HUES6 (cell line): ENCODE measurements at regions not wholly inside any gene's neighbourhood (a gene's known extent, or its start where the extent isn't known, plus 50 kb on each side); places are given as distances from the start of the nearest gene placed in this dataset.

Experiments
- H3K27ac ChIP-seq: 2 replicates; pipeline ENCODE4 v1.7.0; 2013; ENCODE audit warnings: low read depth, mild to moderate bottlenecking, low read length, inconsistent platforms
- H3K27me3 ChIP-seq: 2 replicates; pipeline ENCODE4 v1.6.1; 2013; ENCODE audit warnings: low read length; ENCODE audit not compliant: control insufficient read depth, insufficient read depth
- H3K36me3 ChIP-seq: 2 replicates; pipeline ENCODE4 v1.6.1; 2013; ENCODE audit warnings: low read length; ENCODE audit not compliant: control insufficient read depth, insufficient read depth
- H3K4me1 ChIP-seq: 2 replicates; pipeline ENCODE4 v1.6.1; 2013; ENCODE audit warnings: low read length; ENCODE audit not compliant: control insufficient read depth, insufficient read depth
- H3K4me3 ChIP-seq: 2 replicates; pipeline ENCODE4 v1.5.1; 2013; ENCODE audit warnings: low read depth, low read length
- H3K9ac ChIP-seq: one replicate; pipeline ENCODE4 v1.6.1; 2013; ENCODE audit warnings: mild to moderate bottlenecking, low read length
- H3K9me3 ChIP-seq: 2 replicates; pipeline ENCODE4 v1.6.1; 2013; ENCODE audit warnings: low read depth, low read length; ENCODE audit not compliant: control insufficient read depth, insufficient read depth

GRCh38 chr7:71042591-71042990 lies 89.4 kb upstream of the GALNT17 start:
- Histone ChIP-seq H3K4me3 (no peak overlapping the region), H3K27ac (no peak overlapping the region)

DNA sequence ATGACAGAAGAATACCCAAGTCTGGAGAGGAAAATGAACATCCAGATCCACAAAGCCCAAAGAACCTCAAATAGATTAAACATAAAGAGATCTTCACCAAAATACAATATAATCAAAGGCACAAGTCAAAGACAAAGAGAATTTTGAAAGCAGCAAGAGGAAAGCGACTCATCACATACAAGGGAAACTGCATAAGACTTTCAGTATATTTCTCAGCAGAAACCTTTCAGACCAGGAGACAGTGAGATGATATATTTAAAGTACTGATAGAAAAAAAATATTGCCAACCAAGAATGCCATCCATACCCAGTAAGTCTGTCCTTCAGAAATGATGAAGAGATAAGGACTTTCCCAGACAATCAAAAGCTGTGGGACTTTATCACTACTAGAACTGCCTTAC lies 81.5 kb upstream of the GALNT17 start:
- no peaks in the 10 kb centered on the region for H3K36me3 ChIP-seq
- no peaks in the 10 kb centered on the region for H3K27me3 ChIP-seq
- H3K9ac ChIP-seq: no peak overlapping the region
- peaks cover 53% of the 10 kb centered on the region for H3K9me3 ChIP-seq
- H3K4me1 ChIP-seq: no peaks in the 10 kb centered on the region
- no peak overlapping the region for H3K27ac ChIP-seq
- no peak overlapping the region for H3K4me3 ChIP-seq

More at GRCh38 chr7:71042591-71042990, 89.4 kb upstream of the GALNT17 start:
- no peaks in the 10 kb centered on the region for H3K4me1 ChIP-seq
- H3K36me3 ChIP-seq: no peaks in the 10 kb centered on the region
- H3K27me3 ChIP-seq: no peaks in the 10 kb centered on the region
- H3K9me3 ChIP-seq: no peaks in the 10 kb centered on the region
- no peak overlapping the region for H3K9ac ChIP-seq

DNA sequence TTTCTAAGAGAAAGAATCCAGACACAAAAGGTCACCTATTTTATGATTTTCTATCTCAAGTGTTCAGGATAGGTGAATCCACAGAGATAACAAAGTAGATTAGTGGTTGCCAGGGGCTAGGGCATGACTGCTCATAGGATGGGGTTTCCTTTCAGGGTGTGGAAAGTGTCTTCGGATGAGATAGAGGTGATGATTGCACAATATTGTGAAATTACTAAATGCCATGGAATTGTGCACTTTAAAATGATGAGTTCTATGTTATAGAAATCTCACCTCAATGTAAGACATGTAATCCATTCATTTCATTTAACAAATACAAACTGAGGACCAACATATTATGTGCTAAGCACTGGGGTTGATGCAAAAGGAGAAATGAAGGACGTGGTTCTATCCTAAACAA lies 76.4 kb upstream of the GALNT17 start:
- H3K9me3 ChIP-seq: peaks cover 31% of the 10 kb centered on the region
- no peaks in the 10 kb centered on the region for H3K27me3 ChIP-seq
- H3K4me3 ChIP-seq: no peak overlapping the region
- H3K9ac ChIP-seq: no peak overlapping the region
- H3K4me1 ChIP-seq: no peaks in the 10 kb centered on the region
- no peaks in the 10 kb centered on the region for H3K36me3 ChIP-seq
- no peak overlapping the region for H3K27ac ChIP-seq

- H3K9ac ChIP-seq: no peak overlapping the region
- H3K9me3 ChIP-seq: peaks cover 48% of the 10 kb centered on the region
- H3K27ac ChIP-seq: no peak overlapping the region
These were observed 54.0 kb upstream of the GALNT17 start for GRCh38 chr7:71077743-71078476.

More at GRCh38 chr7:71077743-71078476, 54.0 kb upstream of the GALNT17 start:
- H3K36me3 ChIP-seq: no peaks in the 10 kb centered on the region
- H3K4me1 ChIP-seq: no peaks in the 10 kb centered on the region
- no peaks in the 10 kb centered on the region for H3K27me3 ChIP-seq
- no peak overlapping the region for H3K4me3 ChIP-seq
